Heart right ventricle (tissue), 16 donors: ENCODE measurements at regions not wholly inside any gene's neighbourhood (a gene's known extent, or its start where the extent isn't known, plus 50 kb on each side); places are given as distances from the start of the nearest gene placed in this dataset.

Source experiments
- ATAC-seq, 8 donors: fragments of 200-7000 bp; cut with Tn5 transposase; one replicate each; pipeline ENCODE4 v1.9.1; 2020; ENCODE audit warnings: mild to moderate bottlenecking in 8 of 8, moderate library complexity in 8 of 8, moderate number of reproducible peaks in 1 of 8
- DNase-seq, 2 donors: peaks; one replicate each; pipeline ENCODE4 v3.0.0-alpha.2; 2020
- H3K27ac ChIP-seq, 10 donors: fragments of 200-600 bp; sonication (generic) in 2 of 10; one replicate each; pipeline versions ENCODE4 v1.5.0 to v1.8.0; 2020 to 2022; ENCODE audit warnings: mild to moderate bottlenecking in 3 of 10
- H3K27me3 ChIP-seq, 7 donors: fragments of 200-600 bp; one replicate each; pipeline ENCODE4 v1.8.0; 2021 to 2022; ENCODE audit warnings: mild to moderate bottlenecking in 2 of 7
- H3K36me3 ChIP-seq, 9 donors: fragments of 200-600 bp; sonication (generic) in 1 of 9; one replicate each; pipeline versions ENCODE4 v1.5.0 to v1.8.0; 2020 to 2022; ENCODE audit warnings: mild to moderate bottlenecking in 2 of 9
- H3K4me1 ChIP-seq, 9 donors: fragments of 200-600 bp; sonication (generic) in 1 of 9; one replicate each; pipeline versions ENCODE4 v1.5.0 to v1.8.0; 2020 to 2022; ENCODE audit warnings: mild to moderate bottlenecking in 4 of 9
- H3K4me3 ChIP-seq, 10 donors: fragments of 200-600 bp; sonication (generic) in 2 of 10; one replicate each; pipeline versions ENCODE4 v1.5.0 to v1.8.0; 2020 to 2022; ENCODE audit warnings: mild to moderate bottlenecking in 7 of 10, moderate library complexity in 2 of 10
- H3K9me3 ChIP-seq, 11 donors: fragments of 200-600 bp in 10 of 11; sonication (generic) in 2 of 11; one replicate each; pipeline versions ENCODE4 v1.5.0 to v1.8.0; 2013 to 2022; ENCODE audit warnings: mild to moderate bottlenecking in 2 of 11, control low read depth in 1 of 11, moderate library complexity in 1 of 11
- CTCF ChIP-seq, 9 donors: fragments of 200-600 bp; sonication (generic) in 2 of 9; IDR thresholded peaks; one replicate each; pipeline versions ENCODE4 v1.5.0 to v1.8.0; 2021 to 2022; ENCODE audit warnings: antibody characterized with exemption in 9 of 9, mild to moderate bottlenecking in 5 of 9, moderate library complexity in 1 of 9
- whole genome bisulfite sequencing, 2 donors: extraction: QIAGEN DNeasy Blood & Tissue Kit; methylation state at CpG; one replicate each; pipeline ENCODE4 v1.1.7; 2013; ENCODE audit warnings: inconsistent platforms in 1 of 2; 5-methylcytosine and 5-hydroxymethylcytosine counted together
- intact Hi-C, 10 donors: fragments of 100-400 bp; cut with DNase I; formaldehyde crosslinking; loops; one replicate each; pipeline versions ENCODE4 v1.11.1 to v1.14.2; 2022
- donor health status: Arrhythmogenic right ventricular cardiomyopathy.
- donor health status: ischemic (EF 13 %, LVEDD 7.1; RV severe dilation, severe dysfunction).
- donor health status: healthy with polysubstance abuse.
- donor health status: DM: no; HTN: yes; CAD: no.
- donor health status: DM: no; HTN: no; CAD: no.
- donor health status: ischemic (EF 25% LVEDD 6.9; RV normal size, moderate dysfunction).
- donor health status: ischemic (EF 25% LVEDD 5.7; RV mildly dilated, moderate dysfunction).
- donor health status: healthy.
- donor health status: DM: yes; HTN: yes; CAD: no.
- donor health status: Ischemic cardiomyopathy.
- donor health status: ischemic (EF 35%, LVEDD 5.7; RV mildly dilated, moderate dysfunction).
- donor health status: nonischemic (EF 11% LVEDD 7.7; RV severe dilation, severe dysfunction).
- donor health status: DM: yes; HTN: yes; CAD: no.
- donor health status: PGD.
- donor health status: ischemic (EF 29% LVEDD 5.4; RV normal size, mild dysfunction).
- donor health status: nonischemic (EF 23%, LVEDD 6.1; RV moderate dilation, normal function).

GRCh38 chr11:23569547-23569946, 709.3 kb upstream of the CCDC179 start:
- no peaks in the 10 kb centered on the region for H3K9me3 ChIP-seq
- no peak for TF ChIP-seq CTCF (IDR thresholded peaks at IDR 0.05)
- no peak overlapping the region for H3K4me3 ChIP-seq
- no peaks in the 10 kb centered on the region for H3K4me1 ChIP-seq
- no peak overlapping the region for H3K27ac ChIP-seq
- DNase-seq = no peak
- ATAC-seq = no peak
- no peaks in the 10 kb centered on the region for H3K27me3 ChIP-seq
- 66% methylated on average over 3 of the region's 3 CpGs for WGBS, 2 donors
- no peaks in the 10 kb centered on the region for H3K36me3 ChIP-seq
- intact Hi-C loops = no loop called here

GRCh38 chr11:23570828-23571227, 710.6 kb upstream of the CCDC179 start:
- intact Hi-C loops = no loop called here
- no peak for TF ChIP-seq CTCF (IDR thresholded peaks at IDR 0.05)
- H3K9me3 ChIP-seq = no peaks in the 10 kb centered on the region

GRCh38 chr11:23573429-23573828, 713.2 kb upstream of the CCDC179 start:
- no peaks in the 10 kb centered on the region for H3K36me3 ChIP-seq
- H3K4me1 ChIP-seq = no peaks in the 10 kb centered on the region
- no peaks in the 10 kb centered on the region for H3K9me3 ChIP-seq
- DNase-seq (no peak), ATAC-seq (no peak)
- H3K27me3 ChIP-seq = no peaks in the 10 kb centered on the region
- WGBS, 2 donors = 52 to 68% methylated on average over 1 of the region's 1 CpG
- no peak overlapping the region for H3K4me3 ChIP-seq
- no peak for TF ChIP-seq CTCF (IDR thresholded peaks at IDR 0.05)
- H3K27ac ChIP-seq = no peak overlapping the region
- intact Hi-C loops = no loop called here

More at GRCh38 chr11:23570828-23571227, 710.6 kb upstream of the CCDC179 start:
- Histone ChIP-seq H3K27ac (no peak overlapping the region), H3K4me1 (no peaks in the 10 kb centered on the region), H3K4me3 (no peak overlapping the region), H3K36me3 (no peaks in the 10 kb centered on the region), H3K27me3 (no peaks in the 10 kb centered on the region)
- no peak for DNase-seq
- ATAC-seq = no peak

- Histone ChIP-seq H3K4me3 (no peak overlapping the region), H3K27ac (no peak overlapping the region), H3K9me3 (no peaks in the 10 kb centered on the region), H3K27me3 (no peaks in the 10 kb centered on the region), H3K4me1 (no peaks in the 10 kb centered on the region), H3K36me3 (no peaks in the 10 kb centered on the region)
- no peak for TF ChIP-seq CTCF (IDR thresholded peaks at IDR 0.05)
- no peak for ATAC-seq
- intact Hi-C loops = no loop called here
- WGBS, 2 donors = 59 to 70% methylated on average over 3 of the region's 3 CpGs
- no peak for DNase-seq
Observed at GRCh38 chr11:23574149-23574548, 713.9 kb upstream of the CCDC179 start.

GRCh38 chr11:23577296-23577695, 717.0 kb upstream of the CCDC179 start:
- H3K27me3 ChIP-seq = no peaks in the 10 kb centered on the region
- no peaks in the 10 kb centered on the region for H3K36me3 ChIP-seq
- 76 to 85% methylated on average over 2 of the region's 2 CpGs for WGBS, 2 donors
- H3K27ac ChIP-seq = no peak overlapping the region
- ATAC-seq = no peak
- intact Hi-C loops = no loop called here
- no peaks in the 10 kb centered on the region for H3K9me3 ChIP-seq
- H3K4me3 ChIP-seq = no peak overlapping the region
- no peak for TF ChIP-seq CTCF (IDR thresholded peaks at IDR 0.05)
- no peaks in the 10 kb centered on the region for H3K4me1 ChIP-seq
- no peak for DNase-seq
